Transverse colon (tissue), 3 donors: ENCODE measurements at regions not wholly inside any gene's neighbourhood (a gene's known extent, or its start where the extent isn't known, plus 50 kb on each side); places are given as distances from the start of the nearest gene placed in this dataset.

Source experiments
- CTCF ChIP-seq, 5 experiments: fragments of 200-600 bp in 3 of 5; fragments of 450-650 bp in 2 of 5; sonication (generic) in 3 of 5; IDR thresholded peaks; 1 replicate in 2 of 5; 2 replicates in 3 of 5; pipeline ENCODE4 v1.5.1; 2016 to 2017; ENCODE audit warnings: antibody characterized with exemption in 5 of 5, inconsistent platforms in 3 of 5, mild to moderate bottlenecking in 2 of 5, moderate library complexity in 1 of 5
- POLR2A ChIP-seq: fragments of 450-650 bp; IDR thresholded peaks from one replicate; pipeline ENCODE4 v1.6.1; 2016; ENCODE audit warnings: antibody characterized with exemption, mild to moderate bottlenecking, moderate library complexity

GRCh38 chr16:26770547-26770946, 296.2 kb upstream of the C16orf82 start:
- TF ChIP-seq POLR2A (no peak), CTCF (IDR thresholded peaks at IDR 0.05) (no peak)
